Neuronal stem cell (in vitro differentiated cells): ENCODE measurements at regions not wholly inside any gene's neighbourhood (a gene's known extent, or its start where the extent isn't known, plus 50 kb on each side); places are given as distances from the start of the nearest gene placed in this dataset.
"Not testable (repeated sequence)": the region's sequence is repeated elsewhere in the genome, so short reads cannot be mapped to it uniquely, and the experiment has no call there.

Experiments used
- DNase-seq: peaks from one replicate; pipeline ENCODE4 v3.0.0-alpha.2; 2013; ENCODE audit warnings: low spot score
- H2AFZ ChIP-seq: one replicate; pipeline ENCODE4 v1.6.1; 2013; ENCODE audit warnings: mild to moderate bottlenecking, low read length, inconsistent platforms
- H2AK5ac ChIP-seq: 2 replicates; pipeline ENCODE4 v1.6.1; 2013; ENCODE audit warnings: low read depth, mild to moderate bottlenecking, inconsistent platforms, low read length, moderate library complexity, mixed read lengths
- H2BK120ac ChIP-seq: 2 replicates; pipeline ENCODE4 v1.6.1; 2013; ENCODE audit warnings: low read depth, mild to moderate bottlenecking, inconsistent platforms, low read length, moderate library complexity, mixed read lengths
- H2BK12ac ChIP-seq: one replicate; pipeline ENCODE4 v1.6.1; 2013; ENCODE audit warnings: low read length, inconsistent platforms
- H2BK15ac ChIP-seq: 2 replicates; pipeline ENCODE4 v1.6.1; 2013; ENCODE audit warnings: mild to moderate bottlenecking, low read length, inconsistent platforms, mixed read lengths
- H2BK5ac ChIP-seq: one replicate; pipeline ENCODE4 v1.6.1; 2013; ENCODE audit warnings: inconsistent platforms, mild to moderate bottlenecking, low read length, moderate library complexity
- H3K14ac ChIP-seq: one replicate; pipeline ENCODE4 v1.6.1; 2013; ENCODE audit warnings: low read length, inconsistent platforms
- H3K18ac ChIP-seq: 2 replicates; pipeline ENCODE4 v1.6.1; 2013; ENCODE audit warnings: low read length, inconsistent platforms
- H3K23ac ChIP-seq: 2 replicates; pipeline ENCODE4 v1.6.1; 2013; ENCODE audit warnings: low read depth, mild to moderate bottlenecking, mixed read lengths, low read length, inconsistent platforms; ENCODE audit not compliant: poor library complexity
- H3K27ac ChIP-seq: replicated peaks from 3 replicates; pipeline ENCODE4 v1.5.1; 2013; ENCODE audit warnings: low read length, inconsistent platforms
- H3K27me3 ChIP-seq, 3 experiments: 2 replicates each; pipeline ENCODE4 v1.6.1; 2013; ENCODE audit warnings: low read length in 3 of 3, mild to moderate bottlenecking in 2 of 3, inconsistent platforms in 1 of 3, low read depth in 1 of 3, mixed read lengths in 1 of 3, moderate library complexity in 1 of 3; ENCODE audit not compliant: control insufficient read depth in 3 of 3, insufficient read depth in 3 of 3
- H3K36me3 ChIP-seq, 2 donors: replicated peaks in 1 of 2; 2 replicates each; pipeline ENCODE4 v1.6.1; 2013; ENCODE audit warnings: low read length in 2 of 2; ENCODE audit not compliant: control insufficient read depth in 2 of 2, insufficient read depth in 2 of 2
- H3K4ac ChIP-seq: 2 replicates; pipeline ENCODE4 v1.6.1; 2013; ENCODE audit warnings: inconsistent platforms, mild to moderate bottlenecking, low read length, moderate library complexity
- H3K4me1 ChIP-seq, 2 donors: 1 replicate in 1 of 2; 2 replicates in 1 of 2; pipeline ENCODE4 v1.6.1; 2013; ENCODE audit warnings: low read length in 2 of 2, low read depth in 1 of 2; ENCODE audit not compliant: control insufficient read depth in 2 of 2, insufficient read depth in 1 of 2
- H3K4me2 ChIP-seq: one replicate; pipeline ENCODE4 v1.6.1; 2013; ENCODE audit warnings: mild to moderate bottlenecking, low read length, inconsistent platforms; ENCODE audit not compliant: insufficient read depth, poor library complexity, severe bottlenecking
- H3K4me3 ChIP-seq, 2 donors: 2 replicates each; pipeline ENCODE4 v1.5.1; 2013; ENCODE audit warnings: low read length in 2 of 2, mild to moderate bottlenecking in 2 of 2, inconsistent platforms in 1 of 2, moderate library complexity in 1 of 2
- H3K79me1 ChIP-seq: one replicate; pipeline ENCODE4 v1.6.1; 2013; ENCODE audit warnings: low read depth, mild to moderate bottlenecking, inconsistent platforms, low read length, moderate library complexity
- H3K9ac ChIP-seq: one replicate; pipeline ENCODE4 v1.6.1; 2013; ENCODE audit warnings: mild to moderate bottlenecking, low read depth, low read length, inconsistent platforms; ENCODE audit not compliant: poor library complexity
- H3K9me3 ChIP-seq, 2 donors: replicated peaks in 1 of 2; 2 replicates each; pipeline versions ENCODE3 to v1.6.1; 2013; ENCODE audit warnings: low read length in 2 of 2, mild to moderate bottlenecking in 2 of 2, inconsistent platforms in 1 of 2, low read depth in 1 of 2, mixed read lengths in 1 of 2, moderate library complexity in 1 of 2; ENCODE audit not compliant: control insufficient read depth in 2 of 2, insufficient read depth in 1 of 2
- H4K8ac ChIP-seq: one replicate; pipeline ENCODE4 v1.6.1; 2013; ENCODE audit warnings: low read depth, mild to moderate bottlenecking, inconsistent platforms, low read length, moderate library complexity
- H4K91ac ChIP-seq: one replicate; pipeline ENCODE4 v1.6.1; 2013; ENCODE audit warnings: low read length, low read depth, mild to moderate bottlenecking, inconsistent platforms; ENCODE audit not compliant: poor library complexity
- WGBS, 2 donors: extraction: QIAGEN DNeasy Blood & Tissue Kit; methylation state at CpG; one replicate each; pipeline ENCODE4 v1.1.7; 2013; ENCODE audit warnings: missing lambda C conversion rate in 2 of 2, mixed read lengths in 1 of 2; ENCODE audit not compliant: insufficient read length in 2 of 2, insufficient replicate concordance in 1 of 2; ENCODE audit errors: extremely low coverage in 2 of 2; 5-methylcytosine and 5-hydroxymethylcytosine counted together

DNA sequence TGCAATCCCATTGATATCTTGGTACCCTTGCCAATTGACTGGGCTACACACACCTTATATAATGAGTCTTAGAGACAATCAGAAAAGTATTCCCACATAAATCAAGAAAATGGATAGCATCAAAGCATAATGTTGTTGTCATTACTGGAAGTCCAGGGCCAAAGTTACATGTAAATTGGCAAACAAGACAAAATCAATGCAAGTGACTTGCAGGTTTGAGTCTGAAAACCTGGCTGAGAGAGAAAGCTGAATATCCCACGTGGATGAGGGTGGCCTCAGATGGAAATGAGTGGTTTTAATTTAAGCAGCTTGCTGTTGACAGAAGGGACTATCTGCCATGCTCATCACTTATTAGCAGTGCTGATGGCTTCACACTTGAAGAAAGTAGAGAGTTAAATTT lies 324.0 kb upstream of the MON1B start:
- no peak for DNase-seq
- no CpG with 5 or more reads among the region's 1 CpG for WGBS, 2 donors
- Histone ChIP-seq H3K36me3 (no peaks in the 10 kb centered on the region), H2BK5ac (no peak overlapping the region), H3K27me3 (no peaks in the 10 kb centered on the region), H3K14ac (no peak overlapping the region), H2AFZ (no peak overlapping the region), H3K79me1 (no peaks in the 10 kb centered on the region), H2BK120ac (no peak overlapping the region), H3K4me3 (no peak overlapping the region), H3K4ac (no peak overlapping the region), H4K8ac (no peak overlapping the region), H2BK12ac (no peak overlapping the region), H3K23ac (no peak overlapping the region), H3K18ac (no peak overlapping the region), H2AK5ac (no peak overlapping the region), H3K9me3 (no peaks in the 10 kb centered on the region), H3K4me2 (no peak overlapping the region), H4K91ac (no peak overlapping the region), H3K9ac (no peak overlapping the region), H2BK15ac (no peak overlapping the region), H3K4me1 (no peaks in the 10 kb centered on the region), H3K27ac (no peak overlapping the region)

- Histone ChIP-seq H3K27me3 (no peaks in the 10 kb centered on the region), H3K79me1 (no peaks in the 10 kb centered on the region), H3K23ac (no peak overlapping the region), H3K4ac (no peak overlapping the region), H3K18ac (no peak overlapping the region), H2AFZ (no peak overlapping the region), H4K91ac (no peak overlapping the region), H3K14ac (no peak overlapping the region), H2BK15ac (no peak overlapping the region), H3K9ac (no peak overlapping the region), H3K4me2 (no peak overlapping the region), H2BK120ac (no peak overlapping the region), H2BK12ac (no peak overlapping the region), H2BK5ac (no peak overlapping the region), H3K4me3 (no peak overlapping the region), H2AK5ac (no peak overlapping the region), H3K9me3 (no peaks in the 10 kb centered on the region), H3K36me3 (no peaks in the 10 kb centered on the region), H3K4me1 (no peaks in the 10 kb centered on the region), H3K27ac (no peak overlapping the region), H4K8ac (no peak overlapping the region)
- DNase-seq: no peak
- WGBS, 2 donors: no CpG with 5 or more reads among the region's 1 CpG
Measured at GRCh38 chr16:76875898-76876297, 315.1 kb upstream of the MON1B start.

GRCh38 chr16:76879420-76879819 lies 311.6 kb upstream of the MON1B start:
- Histone ChIP-seq H3K27me3 (no peaks in the 10 kb centered on the region), H4K8ac (no peak overlapping the region), H2AFZ (no peak overlapping the region), H2BK15ac (no peak overlapping the region), H3K18ac (no peak overlapping the region), H3K4me1 (peaks cover 0 to 4% of the 10 kb centered on the region in 2 donors), H3K9ac (no peak overlapping the region), H3K4me2 (no peak overlapping the region), H2BK12ac (no peak overlapping the region), H2BK120ac (no peak overlapping the region), H4K91ac (no peak overlapping the region), H3K4ac (no peak overlapping the region), H2BK5ac (no peak overlapping the region), H3K23ac (no peak overlapping the region), H3K9me3 (no peaks in the 10 kb centered on the region), H3K79me1 (no peaks in the 10 kb centered on the region), H3K4me3 (no peak overlapping the region), H3K36me3 (no peaks in the 10 kb centered on the region), H3K27ac (no peak overlapping the region), H3K14ac (no peak overlapping the region), H2AK5ac (peak overlapping the region; percentile 32)
- no CpG with 5 or more reads among the region's 4 CpGs for WGBS, 2 donors
- no peak for DNase-seq

DNA sequence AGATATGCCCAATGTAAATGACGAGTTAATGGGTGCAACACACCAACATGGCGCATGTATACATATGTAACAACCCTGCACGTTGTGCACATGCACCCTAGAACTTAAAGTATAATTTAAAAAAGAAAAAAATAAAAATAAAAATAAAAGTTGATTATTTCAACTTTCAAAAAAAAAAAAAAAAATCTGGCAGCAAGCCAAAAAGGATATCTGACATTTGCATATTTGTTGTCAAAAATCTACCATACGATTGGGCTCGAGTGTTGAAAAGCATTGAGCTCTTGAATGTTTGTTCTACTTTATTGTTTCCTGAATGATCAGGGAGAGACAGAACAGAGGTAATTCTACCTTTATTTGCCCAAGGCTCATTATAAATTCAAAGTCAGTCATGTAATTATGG lies 310.5 kb upstream of the MON1B start:
- not testable (repeated sequence) for H3K4ac ChIP-seq, H2BK120ac ChIP-seq, H3K4me1 ChIP-seq, H2BK15ac ChIP-seq, DNase-seq, H4K8ac ChIP-seq, H2AK5ac ChIP-seq, H2BK12ac ChIP-seq, H3K27ac ChIP-seq, H4K91ac ChIP-seq, H3K14ac ChIP-seq, H2BK5ac ChIP-seq, H3K27me3 ChIP-seq, H3K36me3 ChIP-seq, H3K4me3 ChIP-seq, H2AFZ ChIP-seq, H3K4me2 ChIP-seq, H3K79me1 ChIP-seq, H3K18ac ChIP-seq, H3K23ac ChIP-seq, H3K9me3 ChIP-seq, H3K9ac ChIP-seq
- WGBS, 2 donors: no CpG with 5 or more reads among the region's 5 CpGs
